ENCODE measurements at regions not wholly inside any gene's neighbourhood (a gene's known extent, or its start where the extent isn't known, plus 50 kb on each side); places are given as distances from the start of the nearest gene placed in this dataset.

DNA sequence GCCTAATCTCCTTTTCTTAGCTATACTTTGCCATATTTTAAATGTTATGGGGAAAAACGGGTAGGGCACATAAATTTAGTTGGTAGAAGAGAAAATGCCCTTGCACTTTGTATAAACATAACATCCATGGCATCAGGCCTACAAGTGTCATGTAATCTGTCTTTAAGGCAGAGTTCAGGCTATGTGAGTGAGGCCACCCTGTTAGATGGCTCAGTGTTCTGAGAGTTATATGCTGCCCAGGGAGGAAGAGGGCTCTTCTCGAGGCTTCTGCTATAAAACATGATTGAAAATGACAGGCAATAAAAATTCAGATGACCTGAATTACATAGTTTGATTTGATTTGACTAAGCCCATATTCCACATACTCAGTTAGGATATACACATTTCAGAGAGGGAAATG, 553.6 kb upstream of the MAP3K7 start:
- DNase-seq (ENCODE audit: extremely low read depth, low read depth, low spot score): no peak

- no peak for DNase-seq (ENCODE audit: extremely low read depth, low read depth, low spot score)
Observed at GRCh38 chr6:91137286-91137685, 550.4 kb upstream of the MAP3K7 start.

GRCh38 chr6:91135406-91136103, 548.7 kb upstream of the MAP3K7 start:
- no peak for DNase-seq (ENCODE audit: extremely low read depth, low read depth, low spot score)

DNA sequence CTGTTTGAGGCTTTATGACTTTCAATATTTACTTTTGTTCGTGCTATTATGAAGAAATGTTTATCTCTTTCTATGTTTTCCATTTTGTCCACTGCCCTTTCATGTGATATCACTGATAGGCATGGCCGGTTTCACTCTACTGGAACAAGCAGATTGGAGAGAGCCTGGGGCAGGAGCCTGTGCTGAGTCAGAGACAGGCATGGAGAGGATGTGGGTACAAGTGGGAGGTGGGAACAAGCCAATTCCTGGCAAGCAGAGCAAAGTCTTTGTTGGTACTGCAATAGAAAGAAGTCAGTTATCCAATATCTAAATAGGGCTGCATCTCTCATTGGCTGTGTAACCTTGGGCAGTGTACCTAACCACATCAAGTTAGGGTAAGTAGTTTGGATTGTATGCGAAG, 545.6 kb upstream of the MAP3K7 start:
- no peak for DNase-seq (ENCODE audit: extremely low read depth, low read depth, low spot score)

DNA sequence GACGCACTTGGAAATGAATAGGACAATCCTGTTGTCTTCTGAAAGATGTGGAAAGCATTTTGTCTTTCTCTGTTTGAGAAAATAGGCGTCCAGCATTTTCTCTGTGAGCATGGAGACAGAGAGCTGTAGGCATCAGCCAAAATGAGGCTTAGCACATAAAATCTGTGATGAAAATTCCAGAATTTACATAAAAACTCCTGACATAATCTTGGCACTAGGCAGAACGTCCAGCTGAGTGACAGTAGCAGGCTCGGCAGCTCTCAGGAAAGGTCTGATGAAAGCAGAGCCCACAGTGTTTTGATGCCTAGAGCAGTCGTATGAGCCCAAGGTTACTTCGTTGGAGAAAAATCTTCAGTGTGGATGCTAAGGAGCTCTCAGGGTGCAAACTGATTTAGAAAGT, 543.3 kb upstream of the MAP3K7 start:
- DNase-seq (ENCODE audit: extremely low read depth, low read depth, low spot score): no peak

DNA sequence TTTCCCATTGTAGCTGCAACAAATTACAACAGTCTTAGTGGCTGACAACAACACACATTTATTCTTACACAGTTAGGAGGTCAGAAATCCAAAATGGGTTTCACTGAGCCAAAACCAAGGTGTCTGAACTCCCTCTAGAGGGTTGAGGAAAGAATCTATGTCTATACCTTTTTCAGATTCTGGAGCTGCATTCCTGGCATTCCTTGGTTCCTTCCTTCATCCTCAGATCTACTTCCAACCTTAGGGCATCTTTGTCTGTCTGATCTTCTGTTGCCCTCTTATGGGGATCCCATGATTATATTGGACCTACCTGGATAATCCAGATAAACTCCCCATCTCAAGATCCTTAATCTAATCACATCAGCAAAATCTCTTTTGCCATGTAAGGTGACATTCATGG, 540.9 kb upstream of the MAP3K7 start:
- no peak for DNase-seq (ENCODE audit: extremely low read depth, low read depth, low spot score)

DNA sequence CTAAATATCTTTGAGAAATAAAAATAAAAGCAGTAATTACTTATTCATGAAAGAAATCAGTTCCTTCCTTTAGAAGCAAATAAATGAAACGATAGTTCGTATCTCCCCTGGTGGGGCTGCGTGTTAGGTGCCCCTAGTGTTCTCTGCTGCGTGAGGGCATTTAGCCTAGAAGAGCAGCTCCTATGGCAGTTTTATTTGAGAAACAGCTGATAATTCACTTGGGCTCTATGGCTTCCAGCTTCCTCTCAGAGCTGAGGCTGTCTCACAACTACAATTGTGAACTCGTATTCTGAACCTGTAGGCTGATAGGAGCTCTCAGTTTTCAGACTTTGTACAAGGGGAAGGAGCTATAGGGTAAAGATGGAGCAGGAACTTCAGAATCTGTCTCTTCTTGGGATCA, 540.0 kb upstream of the MAP3K7 start:
- no peak for DNase-seq (ENCODE audit: extremely low read depth, low read depth, low spot score)

- DNase-seq (ENCODE audit: extremely low read depth, low read depth, low spot score): no peak
Observed at GRCh38 chr6:91117550-91117949, 530.7 kb upstream of the MAP3K7 start.

DNA sequence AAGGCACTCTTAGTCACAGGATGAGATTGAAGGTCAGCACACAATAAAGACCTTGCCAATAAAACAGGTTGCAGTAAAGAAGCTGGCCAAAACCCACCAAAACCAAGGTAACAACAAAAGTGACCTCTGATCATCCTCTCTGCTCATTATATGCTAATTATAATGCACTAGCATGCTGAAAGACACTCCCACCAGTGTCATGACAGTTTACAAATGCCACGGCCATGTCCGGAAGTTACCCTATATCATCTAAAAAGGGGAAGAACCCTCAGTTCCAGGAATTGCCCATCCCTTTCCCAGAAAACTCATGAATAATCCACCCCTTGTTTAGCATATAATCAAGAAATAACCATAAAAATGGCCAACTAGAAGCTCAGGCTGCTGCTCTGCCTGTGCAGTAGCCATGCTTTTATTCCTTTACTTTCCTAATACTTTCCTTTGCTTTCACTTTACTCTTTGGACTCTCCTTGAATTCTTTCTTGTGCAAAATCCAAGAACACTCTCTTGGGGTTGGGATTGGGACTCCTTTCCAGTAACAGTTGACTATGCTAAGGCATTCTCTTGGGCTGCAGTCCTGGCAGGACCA, 527.3 kb upstream of the MAP3K7 start:
- DNase-seq (ENCODE audit: extremely low read depth, low read depth, low spot score): no peak

DNA sequence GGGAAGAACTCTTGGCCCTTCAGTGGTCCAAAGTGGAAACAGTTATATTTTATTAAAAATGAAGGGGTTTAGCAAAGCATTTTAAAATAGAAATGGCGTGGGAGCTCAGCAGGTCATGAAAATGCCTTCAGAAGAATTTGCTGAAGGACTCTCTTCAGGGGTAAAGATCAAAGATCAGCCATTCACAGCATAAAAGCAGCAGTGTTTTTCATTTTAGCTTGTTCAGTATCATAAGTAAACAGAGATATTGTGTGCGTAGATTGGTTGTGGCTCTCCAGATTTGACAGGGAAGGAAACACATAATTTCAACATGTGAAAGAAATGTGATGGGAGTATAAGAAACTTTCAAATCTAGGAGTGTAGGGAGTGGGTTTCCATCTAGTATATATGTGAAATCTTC, 519.2 kb upstream of the MAP3K7 start:
- no peak for DNase-seq (ENCODE audit: extremely low read depth, low read depth, low spot score)

GRCh38 chr6:91105532-91105931, 518.7 kb upstream of the MAP3K7 start:
- DNase-seq (ENCODE audit: extremely low read depth, low read depth, low spot score): no peak

- no peak for DNase-seq (ENCODE audit: extremely low read depth, low read depth, low spot score)
Observed at GRCh38 chr6:91099479-91099878, 512.6 kb upstream of the MAP3K7 start.

DNA sequence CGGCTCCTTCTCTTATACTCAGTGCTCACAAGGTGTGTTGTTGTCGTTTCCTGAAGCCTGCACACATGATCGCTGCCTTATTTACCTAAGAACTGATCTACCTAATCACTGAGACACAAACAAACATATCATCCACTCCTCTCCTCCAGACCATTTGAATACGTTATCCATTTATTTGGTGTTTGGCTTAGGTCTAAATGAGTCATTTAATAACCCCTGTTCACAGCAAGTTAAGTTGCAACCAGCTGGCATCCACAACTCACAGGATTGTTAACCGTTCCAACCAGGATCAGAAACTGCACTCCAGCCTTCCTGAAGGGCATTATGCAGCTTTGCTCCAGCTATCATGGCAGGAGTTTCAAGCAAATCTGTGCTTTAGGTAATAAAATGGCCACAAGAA, 511.1 kb upstream of the MAP3K7 start:
- DNase-seq (ENCODE audit: extremely low read depth, low read depth, low spot score): no peak

DNA sequence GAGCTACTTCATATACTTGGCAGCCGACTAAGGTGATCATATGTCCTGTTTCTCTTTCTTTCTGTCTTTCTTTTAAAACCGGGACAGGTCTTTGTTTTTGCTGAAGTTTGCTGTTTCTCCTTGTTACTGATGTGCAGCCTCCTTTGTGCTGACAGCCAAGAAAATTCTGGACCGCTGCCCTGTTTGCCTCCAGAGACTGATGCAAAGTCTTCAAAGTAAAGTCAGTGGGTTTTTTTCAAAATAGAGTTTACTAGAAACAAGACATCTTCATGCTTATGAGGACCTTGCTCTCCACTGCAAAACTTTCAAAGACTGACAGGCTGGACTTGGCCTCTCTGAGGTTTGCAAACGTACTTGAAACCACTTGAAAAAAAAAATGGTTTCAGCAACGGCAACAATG, 510.5 kb upstream of the MAP3K7 start:
- no peak for DNase-seq (ENCODE audit: extremely low read depth, low read depth, low spot score)

DNA sequence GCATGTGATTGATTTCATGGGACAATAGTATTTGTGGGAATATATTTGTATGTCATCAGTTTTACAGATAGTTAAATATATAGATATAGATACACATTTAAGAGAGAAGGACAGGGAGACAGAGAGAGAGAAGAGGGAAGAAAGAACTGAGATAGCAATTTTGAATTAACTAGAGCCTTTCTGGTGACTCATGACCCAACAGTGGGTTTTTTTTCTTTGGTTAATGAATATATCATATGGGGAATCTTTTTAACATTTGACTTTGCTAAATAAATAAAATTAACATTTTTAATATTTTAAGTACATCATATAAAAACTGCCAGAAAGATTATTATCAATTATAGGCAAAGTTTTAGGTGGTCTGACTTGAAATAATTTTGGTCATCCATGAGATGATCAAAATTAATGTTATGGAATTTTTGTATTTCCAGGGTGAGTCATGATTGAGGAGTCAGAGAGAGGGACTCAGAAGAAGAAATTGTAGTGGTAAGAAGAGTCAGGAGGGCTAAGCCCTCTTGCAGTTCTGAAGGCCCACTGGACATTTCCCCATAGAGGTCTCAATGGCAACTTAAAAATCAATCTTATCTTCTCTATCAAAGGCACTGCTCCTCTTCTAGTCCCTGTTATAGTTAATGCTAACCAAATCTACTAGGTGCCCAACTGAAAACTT, 508.1 kb upstream of the MAP3K7 start:
- no peak for DNase-seq (ENCODE audit: extremely low read depth, low read depth, low spot score)

- DNase-seq (ENCODE audit: extremely low read depth, low read depth, low spot score): no peak
Observed at GRCh38 chr6:91094341-91094740, 507.5 kb upstream of the MAP3K7 start.

DNA sequence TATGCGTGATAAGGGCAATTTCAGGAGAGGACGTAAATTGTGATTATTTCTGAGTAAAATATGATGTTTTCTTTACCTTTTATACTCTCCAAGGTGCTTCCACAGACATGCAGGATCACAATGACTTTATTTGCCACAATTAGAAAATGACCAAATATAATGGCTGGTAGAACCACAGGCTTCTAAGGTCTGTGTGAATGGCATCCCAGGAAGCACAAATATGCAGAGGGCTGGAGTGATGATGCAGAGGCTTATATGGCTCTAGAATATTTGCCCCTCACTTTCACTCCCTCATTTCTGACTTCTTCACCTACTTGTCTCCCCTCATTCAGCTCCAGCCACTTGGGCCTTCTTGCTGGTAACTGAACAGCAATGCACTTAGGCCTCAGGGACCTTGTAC, 502.1 kb upstream of the MAP3K7 start:
- DNase-seq (ENCODE audit: extremely low read depth, low read depth, low spot score): no peak

DNA sequence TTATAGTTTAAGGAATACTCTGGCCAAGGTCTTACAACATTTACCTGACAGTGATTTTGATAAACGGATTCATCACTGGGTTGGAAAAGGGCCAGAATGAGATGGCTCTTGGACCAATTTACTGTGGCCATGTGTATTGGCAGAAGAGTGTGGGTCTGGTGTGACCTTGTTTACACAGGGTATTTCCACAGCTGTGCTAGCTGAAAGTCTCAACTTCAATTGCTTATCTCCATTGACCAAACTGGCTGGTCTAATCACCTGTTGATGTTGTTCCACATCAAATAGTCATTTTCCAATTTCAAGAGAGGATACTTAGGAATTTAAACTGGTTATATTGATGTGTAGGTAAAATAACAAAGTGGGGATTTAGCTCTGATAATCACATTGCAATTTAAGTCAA, 501.6 kb upstream of the MAP3K7 start:
- no peak for DNase-seq (ENCODE audit: extremely low read depth, low read depth, low spot score)

DNA sequence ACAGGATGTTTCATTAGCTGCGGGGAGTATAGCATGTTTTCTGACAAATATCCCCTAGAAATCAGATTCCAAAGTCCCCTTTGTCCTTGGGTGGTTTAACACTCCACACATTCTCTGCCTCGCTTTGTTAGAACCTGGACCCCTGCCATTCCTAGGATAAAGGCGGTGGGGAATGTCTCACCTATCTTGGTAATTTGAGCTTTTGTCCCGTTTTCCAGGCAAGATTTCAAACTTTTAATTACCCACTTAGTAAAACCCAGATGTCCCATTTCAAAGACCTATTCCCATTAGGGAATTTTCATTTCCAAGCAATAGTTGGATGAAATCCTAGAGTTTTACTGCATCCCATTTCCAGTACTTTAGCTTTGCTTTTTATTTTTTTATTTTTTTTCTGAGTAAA, 501.0 kb upstream of the MAP3K7 start:
- DNase-seq (ENCODE audit: extremely low read depth, low read depth, low spot score): no peak

DNA sequence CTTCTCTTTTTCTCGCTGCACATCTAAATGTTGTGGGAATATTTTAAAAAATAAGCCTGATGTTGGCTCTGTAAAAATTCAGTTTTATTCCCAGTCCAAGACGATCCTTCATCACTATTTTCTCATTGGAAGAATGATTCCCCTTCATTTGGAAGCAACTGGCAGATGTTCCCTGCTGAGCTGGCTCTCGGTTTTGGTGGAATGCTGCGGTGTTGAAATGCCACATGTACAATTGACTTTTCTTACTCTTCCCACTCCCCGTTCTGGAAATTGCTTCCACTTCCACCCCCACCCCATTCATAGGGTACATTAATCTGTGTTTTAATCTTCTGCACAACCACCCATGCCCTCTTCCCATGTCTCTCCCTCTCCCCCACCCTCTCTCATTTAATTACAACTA, 496.3 kb upstream of the MAP3K7 start:
- DNase-seq (ENCODE audit: extremely low read depth, low read depth, low spot score): no peak

- no peak for DNase-seq (ENCODE audit: extremely low read depth, low read depth, low spot score)
Observed at GRCh38 chr6:91082311-91082832, 495.5 kb upstream of the MAP3K7 start.

DNA sequence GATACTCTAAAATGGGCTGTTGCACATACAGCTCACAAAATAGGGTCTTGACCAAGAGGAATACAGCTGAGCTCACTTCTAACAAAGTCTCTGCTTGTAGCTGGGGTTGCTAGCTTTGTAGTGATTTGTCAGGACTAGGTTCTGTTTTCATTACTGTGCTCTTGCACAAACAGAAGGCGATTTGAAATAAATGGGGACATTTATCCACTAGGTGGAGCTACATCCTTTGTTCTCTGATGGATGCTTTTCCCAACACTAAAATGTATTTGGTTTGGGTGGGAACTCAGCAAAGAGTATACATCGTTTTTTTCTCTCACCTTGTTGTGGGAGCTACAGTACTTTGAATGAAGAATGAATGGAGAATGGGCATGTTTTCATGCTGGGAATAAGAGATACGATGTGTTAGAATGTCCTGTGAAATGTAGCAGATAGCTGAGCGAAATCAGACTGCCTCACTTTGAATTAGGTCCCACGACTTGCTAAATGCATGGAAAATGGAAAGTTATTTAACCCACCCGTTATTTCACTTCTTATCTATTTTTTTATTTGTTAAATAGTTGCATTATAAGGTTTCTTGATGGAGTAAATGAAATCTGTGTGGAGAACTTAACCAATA, 494.7 kb upstream of the MAP3K7 start:
- peak; percentile 22 for DNase-seq (ENCODE audit: extremely low read depth, low read depth, low spot score)
